Psoas muscle (tissue), 7 donors: ENCODE measurements at regions not wholly inside any gene's neighbourhood (a gene's known extent, or its start where the extent isn't known, plus 50 kb on each side); places are given as distances from the start of the nearest gene placed in this dataset.

Source experiments
- ATAC-seq, 4 donors: fragments of 200-7000 bp; cut with Tn5 transposase; one replicate each; pipeline ENCODE4 v1.9.1; 2020; ENCODE audit warnings: moderate library complexity in 3 of 4, mild to moderate bottlenecking in 2 of 4
- DNase-seq, 2 donors: peaks; one replicate each; pipeline ENCODE4 v3.0.0-alpha.2; 2020
- H3K27ac ChIP-seq: fragments of 200-600 bp; one replicate; pipeline ENCODE4 v1.8.0; 2022
- H3K27me3 ChIP-seq, 3 donors: fragments of 200-600 bp in 1 of 3; one replicate each; pipeline versions ENCODE4 v1.6.1 to v1.8.0; 2013 to 2022; ENCODE audit warnings: low read length in 2 of 3, mild to moderate bottlenecking in 2 of 3, moderate library complexity in 1 of 3; ENCODE audit not compliant: insufficient read depth in 3 of 3
- H3K36me3 ChIP-seq, 2 donors: fragments of 200-600 bp in 1 of 2; one replicate each; pipeline versions ENCODE4 v1.6.1 to v1.8.0; 2013 to 2022; ENCODE audit warnings: low read depth in 1 of 2, mild to moderate bottlenecking in 1 of 2, moderate library complexity in 1 of 2; ENCODE audit not compliant: insufficient read depth in 1 of 2
- H3K4me1 ChIP-seq: fragments of 200-600 bp; one replicate; pipeline ENCODE4 v1.8.0; 2022
- H3K4me3 ChIP-seq: fragments of 200-600 bp; one replicate; pipeline ENCODE4 v1.8.0; 2022; ENCODE audit warnings: mild to moderate bottlenecking
- H3K9me3 ChIP-seq: fragments of 200-600 bp; one replicate; pipeline ENCODE4 v1.8.0; 2022
- WGBS, 3 donors: extraction: QIAGEN DNeasy Blood & Tissue Kit; methylation state at CpG; one replicate each; pipeline versions ENCODE4 v1.1.6 to v1.1.7; 2013; 5-methylcytosine and 5-hydroxymethylcytosine counted together
- intact Hi-C, 2 donors: fragments of 100-400 bp; cut with DNase I; formaldehyde crosslinking; loops; one replicate each; pipeline versions ENCODE4 v1.11.0 to v1.14.2; 2022
- TF ChIP-seq, protein P1 (sequence below): fragments of 200-600 bp; IDR thresholded peaks from one replicate; pipeline ENCODE4 v1.8.0; 2022; ENCODE audit warnings: antibody characterized with exemption
- donor health status: healthy with polysubstance abuse.
- donor health status: DM: no; HTN: no; CAD: no; lungs with moderate emphysema.
- donor health status: Bipolar disorder and iron deficiency.
- donor health status: healthy.
- donor health status: DM: yes; HTN: yes; CAD: no.
- donor health status: DM: no; HTN: no; CAD: no.
- donor health status: DM: yes; HTN: yes; CAD: no.

DNA sequence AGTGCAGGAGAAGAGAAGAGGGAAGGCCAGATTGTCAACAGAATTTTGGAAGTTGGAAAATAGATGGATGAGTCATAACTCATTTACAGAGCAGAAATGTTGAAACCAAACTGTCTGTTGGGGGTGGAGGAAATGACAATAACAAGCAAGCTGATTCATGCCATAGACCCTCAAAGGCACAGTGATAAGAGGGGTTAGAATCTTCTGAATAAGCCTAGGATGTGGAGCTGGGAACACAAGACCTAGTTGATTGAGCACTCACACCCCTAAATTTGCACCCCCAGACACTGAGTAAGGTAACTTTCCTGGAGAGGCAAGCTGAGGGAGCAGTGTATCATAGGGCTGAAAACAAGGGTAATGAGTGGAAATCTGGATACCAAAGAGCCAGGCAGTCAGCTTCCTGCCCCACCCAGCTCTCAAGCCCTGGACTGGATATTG is 141.4 kb downstream of the SCG2 start:
- H3K27ac ChIP-seq = no peak overlapping the region
- intact Hi-C loops = loop anchor here in 1 of 2 donors (10.0 kb wide), 1 partner anchor 154 kb away; no protein-coding TSS in a partner anchor
- DNase-seq = no peak
- H3K36me3 ChIP-seq = no peaks in the 10 kb centered on the region
- TF ChIP-seq, protein P1, sequence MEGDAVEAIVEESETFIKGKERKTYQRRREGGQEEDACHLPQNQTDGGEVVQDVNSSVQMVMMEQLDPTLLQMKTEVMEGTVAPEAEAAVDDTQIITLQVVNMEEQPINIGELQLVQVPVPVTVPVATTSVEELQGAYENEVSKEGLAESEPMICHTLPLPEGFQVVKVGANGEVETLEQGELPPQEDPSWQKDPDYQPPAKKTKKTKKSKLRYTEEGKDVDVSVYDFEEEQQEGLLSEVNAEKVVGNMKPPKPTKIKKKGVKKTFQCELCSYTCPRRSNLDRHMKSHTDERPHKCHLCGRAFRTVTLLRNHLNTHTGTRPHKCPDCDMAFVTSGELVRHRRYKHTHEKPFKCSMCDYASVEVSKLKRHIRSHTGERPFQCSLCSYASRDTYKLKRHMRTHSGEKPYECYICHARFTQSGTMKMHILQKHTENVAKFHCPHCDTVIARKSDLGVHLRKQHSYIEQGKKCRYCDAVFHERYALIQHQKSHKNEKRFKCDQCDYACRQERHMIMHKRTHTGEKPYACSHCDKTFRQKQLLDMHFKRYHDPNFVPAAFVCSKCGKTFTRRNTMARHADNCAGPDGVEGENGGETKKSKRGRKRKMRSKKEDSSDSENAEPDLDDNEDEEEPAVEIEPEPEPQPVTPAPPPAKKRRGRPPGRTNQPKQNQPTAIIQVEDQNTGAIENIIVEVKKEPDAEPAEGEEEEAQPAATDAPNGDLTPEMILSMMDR = no peak
- H3K27me3 ChIP-seq = no peaks in the 10 kb centered on the region
- no peak overlapping the region for H3K4me3 ChIP-seq
- no peaks in the 10 kb centered on the region for H3K4me1 ChIP-seq
- ATAC-seq = no peak
- H3K9me3 ChIP-seq = no peaks in the 10 kb centered on the region

DNA sequence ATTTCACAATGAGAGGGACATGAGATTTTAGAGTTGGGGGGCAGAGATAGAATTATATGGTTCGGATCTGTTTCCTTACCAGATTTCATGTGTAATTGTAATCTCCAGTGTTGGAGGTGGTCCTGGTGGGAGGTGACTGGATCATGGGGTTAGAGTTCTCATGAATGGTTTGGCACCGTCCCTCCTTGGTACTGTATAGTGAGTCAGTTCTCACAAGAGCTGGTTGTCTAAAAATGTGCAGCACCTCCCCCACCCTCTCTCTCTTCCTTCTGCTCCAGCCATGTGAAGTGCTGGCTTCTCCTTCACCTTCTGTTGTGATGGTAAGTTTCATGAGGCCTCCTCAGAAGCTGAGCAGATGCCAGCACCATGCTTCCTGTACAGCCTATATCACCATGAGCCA is 138.1 kb downstream of the SCG2 start:
- ATAC-seq = no peak
- Histone ChIP-seq H3K27me3 (no peaks in the 10 kb centered on the region), H3K27ac (no peak overlapping the region), H3K4me1 (no peaks in the 10 kb centered on the region), H3K9me3 (no peaks in the 10 kb centered on the region), H3K36me3 (no peaks in the 10 kb centered on the region), H3K4me3 (no peak overlapping the region)
- intact Hi-C loops = loop anchor here in 1 of 2 donors (10.0 kb wide), 1 partner anchor 151 kb away; no protein-coding TSS in a partner anchor
- no peak for DNase-seq
- TF ChIP-seq, protein P1 = no peak
- WGBS, 3 donors = 82 to 97% (median 89%) methylated on average over 2 of the region's 2 CpGs

DNA sequence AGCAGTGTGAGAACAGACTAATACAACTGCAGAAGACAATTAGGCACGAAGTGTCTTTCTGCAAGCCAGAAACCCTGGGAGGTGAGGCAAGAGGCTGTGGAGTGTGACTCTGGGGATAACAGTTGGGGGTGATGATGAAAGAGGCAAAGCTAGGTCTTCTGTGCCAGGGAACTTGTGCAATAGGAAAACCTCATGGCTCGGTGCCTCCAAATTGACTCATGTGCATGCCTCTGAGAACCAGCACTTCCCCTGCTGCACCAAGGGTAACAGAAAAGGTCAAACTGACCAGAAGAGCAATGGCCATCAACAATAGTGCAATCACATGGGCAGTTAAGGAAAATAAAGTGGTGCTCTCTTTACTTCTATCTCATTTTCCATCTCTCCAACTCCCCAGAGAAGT is 136.4 kb downstream of the SCG2 start:
- H3K9me3 ChIP-seq = no peaks in the 10 kb centered on the region
- no peaks in the 10 kb centered on the region for H3K27me3 ChIP-seq
- no peaks in the 10 kb centered on the region for H3K36me3 ChIP-seq
- H3K4me3 ChIP-seq = no peak overlapping the region
- DNase-seq (peak; percentile 85 to 86), ATAC-seq (peak; percentile 82 to 95 (median 94))
- peak overlapping the region; percentile 16 for H3K27ac ChIP-seq
- no peaks in the 10 kb centered on the region for H3K4me1 ChIP-seq
- TF ChIP-seq, protein P1 = no peak
- 17 to 32% (median 19%) methylated on average over 2 of the region's 2 CpGs for WGBS, 3 donors
- intact Hi-C loops = loop anchor here in 1 of 2 donors (10.0 kb wide), 1 partner anchor 149 kb away; no protein-coding TSS in a partner anchor

DNA sequence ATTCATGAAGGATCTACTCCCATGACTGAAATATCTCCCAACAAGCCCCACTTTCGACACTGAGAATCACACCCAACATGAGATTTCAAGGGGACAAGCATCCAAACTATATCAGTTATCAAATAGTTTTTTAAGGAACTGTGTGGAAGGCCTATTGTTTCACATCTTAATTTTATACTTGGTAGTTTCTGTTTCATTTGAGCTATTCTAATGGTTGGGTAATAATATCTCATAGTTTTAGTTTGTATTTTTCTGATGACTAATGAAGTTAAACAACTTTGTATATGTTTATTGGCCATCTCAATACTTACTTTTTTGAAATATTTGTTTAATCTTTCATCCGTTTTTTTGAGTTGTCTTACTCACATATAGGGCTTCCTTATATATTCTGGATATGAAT is 135.0 kb downstream of the SCG2 start:
- Histone ChIP-seq H3K27me3 (no peaks in the 10 kb centered on the region), H3K9me3 (no peaks in the 10 kb centered on the region), H3K27ac (no peak overlapping the region), H3K4me3 (no peak overlapping the region), H3K4me1 (no peaks in the 10 kb centered on the region), H3K36me3 (no peaks in the 10 kb centered on the region)
- no peak for ATAC-seq
- TF ChIP-seq, protein P1 = no peak
- intact Hi-C loops = loop anchor here in 1 of 2 donors (10.0 kb wide), 1 partner anchor 148 kb away; no protein-coding TSS in a partner anchor
- WGBS, 3 donors = 56 to 77% (median 60%) methylated on average over 2 of the region's 2 CpGs
- DNase-seq = no peak
